K562 (cell line): ENCODE measurements at regions not wholly inside any gene's neighbourhood (a gene's known extent, or its start where the extent isn't known, plus 50 kb on each side); places are given as distances from the start of the nearest gene placed in this dataset.

Experiments used
- ATAC-seq: fragments of 200-7000 bp; cut with Tn5 transposase; 3 replicates; pipeline ENCODE4 v1.9.1; 2020; ENCODE audit warnings: moderate library complexity
- BruUV-seq: library from RNA; stranded (reverse); fragments of 400-500 nt; replicated peaks from 2 replicates; lab custom pipeline; 2021; lab: Mats Ljungman, UMichigan
- CTCF ChIA-PET: fragments of 300-600 bp; formaldehyde crosslinking; extraction: SDS; loops from one replicate; lab custom pipeline; 2021; ENCODE audit warnings: low intra/inter-chr PET ratio; lab: Yijun Ruan, JAX
- POLR2A ChIA-PET: fragments of 300-600, 350-650 bp; sonication (Branson Sonifier 250); formaldehyde crosslinking; extraction: SDS; loops from one replicate; lab custom pipeline; 2021; ENCODE audit warnings: antibody characterized with exemption, inconsistent platforms; lab: Yijun Ruan, JAX
- DNase-seq, 4 experiments: peaks; one replicate each; pipeline versions ENCODE4 v3.0.0 to v3.0.0-alpha.2; 2011 to 2018; ENCODE audit warnings: low spot score in 3 of 4, mixed read lengths in 3 of 4; ENCODE audit errors: extremely low read depth in 1 of 4
- FAIRE-seq: peaks from 2 replicates; lab custom pipeline; 2011; peaks lifted over from hg19 to GRCh38; lab: Jason Lieb, UNC
- H2AFZ ChIP-seq: 2 replicates; pipeline ENCODE4 v1.6.0; 2011; ENCODE audit warnings: low read depth, low read length, control low read depth, inconsistent platforms
- H3K27ac ChIP-seq: fragments of 200-600 bp; 3 replicates; pipeline ENCODE4 v1.8.0; 2011; ENCODE audit warnings: low read depth, mild to moderate bottlenecking, control low read depth, inconsistent platforms, low read length, moderate library complexity, mixed read lengths; ENCODE audit errors: extremely low read depth
- H3K27me3 ChIP-seq, 2 experiments: fragments of 300-600 bp in 1 of 2; 2 replicates in 1 of 2; 3 replicates in 1 of 2; pipeline versions ENCODE4 v1.6.0 to v1.8.0; 2011; ENCODE audit warnings: inconsistent platforms in 2 of 2, low read length in 2 of 2, mild to moderate bottlenecking in 1 of 2, mixed read lengths in 1 of 2, moderate library complexity in 1 of 2; ENCODE audit not compliant: control insufficient read depth in 2 of 2, insufficient read depth in 2 of 2
- H3K36me3 ChIP-seq: fragments of 300-600 bp; 3 replicates; pipeline ENCODE4 v1.8.0; 2011; ENCODE audit warnings: mild to moderate bottlenecking, low read length, inconsistent platforms; ENCODE audit not compliant: control insufficient read depth, insufficient read depth
- H3K4me1 ChIP-seq, 2 experiments: fragments of 200-600 bp in 1 of 2; replicated peaks in 1 of 2; 2 replicates in 1 of 2; 3 replicates in 1 of 2; pipeline versions ENCODE4 v1.5.1 to v1.8.0; 2011; ENCODE audit warnings: inconsistent platforms in 2 of 2, low read length in 2 of 2, mild to moderate bottlenecking in 1 of 2, mixed read lengths in 1 of 2, moderate library complexity in 1 of 2; ENCODE audit not compliant: control insufficient read depth in 2 of 2, insufficient read depth in 2 of 2
- H3K4me2 ChIP-seq: 2 replicates; pipeline ENCODE4 v1.6.1; 2011; ENCODE audit warnings: low read length, control low read depth, inconsistent platforms, mixed read lengths; ENCODE audit not compliant: insufficient read depth
- H3K4me3 ChIP-seq: fragments of 200-600 bp; sonication (generic), shearing (Covaris generic); 2 replicates; pipeline ENCODE4 v1.5.1; 2016; ENCODE audit warnings: control low read depth, inconsistent platforms
- H3K79me2 ChIP-seq: fragments of 200-600 bp; 3 replicates; pipeline ENCODE4 v1.8.0; 2011; ENCODE audit warnings: low read length, inconsistent platforms; ENCODE audit not compliant: control insufficient read depth, insufficient read depth
- H3K9ac ChIP-seq, 2 experiments: 2 replicates each; pipeline versions ENCODE4 v1.6.0 to v1.6.1; 2011; ENCODE audit warnings: low read depth in 2 of 2, low read length in 2 of 2, control low read depth in 1 of 2, inconsistent platforms in 1 of 2, mild to moderate bottlenecking in 1 of 2, mixed read lengths in 1 of 2; ENCODE audit not compliant: insufficient read depth in 1 of 2
- H3K9me1 ChIP-seq: one replicate; pipeline ENCODE4 v1.6.0; 2011; ENCODE audit warnings: inconsistent platforms, mild to moderate bottlenecking, low read length, moderate library complexity; ENCODE audit not compliant: control insufficient read depth, insufficient read depth
- H3K9me3 ChIP-seq: replicated peaks from 2 replicates; pipeline ENCODE4 v1.5.1; 2011; ENCODE audit warnings: low read depth, low read length, inconsistent platforms; ENCODE audit not compliant: control insufficient read depth, insufficient read depth
- H4K20me1 ChIP-seq: replicated peaks from 2 replicates; pipeline ENCODE4 v1.6.1; 2011; ENCODE audit warnings: low read length, inconsistent platforms, mixed read lengths; ENCODE audit not compliant: control insufficient read depth, insufficient read depth
- KDM4B ChIP-seq, 2 experiments: fragments of 450-650 bp in 1 of 2; sonication (generic) in 1 of 2; IDR thresholded peaks; 2 replicates each; pipeline ENCODE4 v1.6.1; 2016 to 2017; ENCODE audit warnings: borderline replicate concordance in 2 of 2, antibody characterized with exemption in 1 of 2, low read depth in 1 of 2, mild to moderate bottlenecking in 1 of 2
- KLF1 ChIP-seq: fragments of 450-650 bp; IDR thresholded peaks from 2 replicates; pipeline ENCODE4 v1.6.1; 2016; ENCODE audit warnings: missing genetic modification characterization, missing compliant biosample characterization
- RBFOX2 ChIP-seq: fragments of 200-400 bp; formaldehyde crosslinking; IDR thresholded peaks from 2 replicates; pipeline ENCODE4 v1.6.1; 2017; ENCODE audit warnings: low read depth, mild to moderate bottlenecking, low read length, moderate library complexity
- SIN3B ChIP-seq: fragments of 450-650 bp; IDR thresholded peaks from 2 replicates; pipeline ENCODE4 v1.6.1; 2017; ENCODE audit warnings: low read depth, mild to moderate bottlenecking, moderate library complexity
- SREBF1 ChIP-seq: fragments of 150-350 bp; IDR thresholded peaks from 2 replicates; pipeline ENCODE4 v1.6.1; 2014; ENCODE audit warnings: antibody characterized with exemption, low read depth, low read length, borderline replicate concordance
- WGBS: fragments of 100-300 bp; shearing (Covaris generic); methylation state at CpG from one replicate; pipeline ENCODE4 v1.1.6; 2016; ENCODE audit warnings: low coverage, mixed read lengths; ENCODE audit not compliant: insufficient coverage; ENCODE audit errors: missing lambda C conversion rate; 5-methylcytosine and 5-hydroxymethylcytosine counted together
- in situ Hi-C: fragments of 300-500 bp; cut with MboI; formaldehyde crosslinking; loops from 4 replicates; pipeline ENCODE4 v1.15.0; 2018; ENCODE audit warnings: inconsistent platforms, mixed read lengths
- intact Hi-C: fragments of 100-400 bp; cut with micrococcal nuclease; formaldehyde crosslinking; loops from 2 replicates; pipeline ENCODE4 v1.14.2; 2022
- TF ChIP-seq, protein P1 (sequence below): sonication (generic); formaldehyde crosslinking; IDR thresholded peaks from 2 replicates; pipeline ENCODE4 v1.8.1; 2023; ENCODE audit warnings: mild to moderate bottlenecking, missing genetic modification reagents
- TF ChIP-seq, protein P2 (sequence below): fragments of 250-450 bp; sonication (Bioruptor Pico); IDR thresholded peaks from 2 replicates; pipeline ENCODE4 v1.4.0; 2020; ENCODE audit warnings: mild to moderate bottlenecking, moderate library complexity, borderline replicate concordance
- TF ChIP-seq, protein P3 (sequence below): sonication (generic); formaldehyde crosslinking; IDR thresholded peaks from 2 replicates; pipeline ENCODE4 v1.4.0; 2020; ENCODE audit warnings: mild to moderate bottlenecking, missing genetic modification reagents
- TF ChIP-seq, protein P4 (sequence below): fragments of 450-650 bp; conservative IDR thresholded peaks from 2 replicates; pipeline ENCODE4 v1.6.1; 2016; ENCODE audit warnings: missing genetic modification characterization, low read depth, mild to moderate bottlenecking, missing compliant biosample characterization, moderate library complexity
- TF ChIP-seq, protein P5 (sequence below): fragments of 450-650 bp; IDR thresholded peaks from 2 replicates; pipeline ENCODE4 v1.6.1; 2014; ENCODE audit warnings: low read depth, mild to moderate bottlenecking, moderate library complexity, borderline replicate concordance

DNA sequence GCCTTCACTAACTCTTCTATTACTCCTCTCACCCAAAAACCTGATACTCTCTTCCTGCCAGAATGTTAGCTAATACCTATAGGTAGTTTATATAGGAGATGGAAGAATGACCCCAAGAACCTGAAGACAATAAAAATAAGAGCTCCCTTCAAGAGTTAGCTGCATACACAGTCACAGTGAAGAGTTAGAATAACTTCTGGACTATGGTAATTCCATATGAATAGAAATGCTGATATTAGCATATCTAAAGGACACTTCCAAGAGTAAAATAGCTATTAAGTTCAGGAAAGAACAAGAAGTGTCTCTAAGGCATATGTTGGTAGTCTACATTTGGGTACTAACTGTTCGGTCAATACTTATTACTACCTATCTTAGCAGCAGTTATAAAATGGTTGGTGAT, 134.2 kb downstream of the VGLL3 start:
- BruUV-seq, result no TSS peak
- H3K9ac ChIP-seq, result no peak overlapping the region
- H3K36me3 ChIP-seq, result no peaks in the 10 kb centered on the region
- no peak overlapping the region for H3K4me2 ChIP-seq
- H3K4me1 ChIP-seq, result no peaks in the 10 kb centered on the region
- CTCF ChIA-PET, result no interaction called here
- no peaks in the 10 kb centered on the region for H3K27me3 ChIP-seq
- H3K79me2 ChIP-seq, result no peaks in the 10 kb centered on the region
- intact Hi-C loops (no loop called here), in situ Hi-C loops (no loop called here)
- POLR2A ChIA-PET, result no interaction called here
- H2AFZ ChIP-seq, result no peak overlapping the region
- H3K4me3 ChIP-seq, result no peak overlapping the region
- no peaks in the 10 kb centered on the region for H3K9me1 ChIP-seq
- H3K9me3 ChIP-seq, result no peaks in the 10 kb centered on the region
- H4K20me1 ChIP-seq, result no peaks in the 10 kb centered on the region
- DNase-seq (no peak), ATAC-seq (no peak), FAIRE-seq (no peak)
- H3K27ac ChIP-seq, result no peak overlapping the region
- 0% methylated on average over 1 of the region's 1 CpG for WGBS
- TF ChIP-seq RBFOX2 (no peak), SIN3B (no peak), SREBF1 (no peak), KLF1 (no peak), KDM4B (IDR thresholded peaks at IDR 0.05; ENCODE audit: borderline replicate concordance in 2 of 2, low read depth in 1 of 2) (no peak)
- TF ChIP-seq, protein P1, sequence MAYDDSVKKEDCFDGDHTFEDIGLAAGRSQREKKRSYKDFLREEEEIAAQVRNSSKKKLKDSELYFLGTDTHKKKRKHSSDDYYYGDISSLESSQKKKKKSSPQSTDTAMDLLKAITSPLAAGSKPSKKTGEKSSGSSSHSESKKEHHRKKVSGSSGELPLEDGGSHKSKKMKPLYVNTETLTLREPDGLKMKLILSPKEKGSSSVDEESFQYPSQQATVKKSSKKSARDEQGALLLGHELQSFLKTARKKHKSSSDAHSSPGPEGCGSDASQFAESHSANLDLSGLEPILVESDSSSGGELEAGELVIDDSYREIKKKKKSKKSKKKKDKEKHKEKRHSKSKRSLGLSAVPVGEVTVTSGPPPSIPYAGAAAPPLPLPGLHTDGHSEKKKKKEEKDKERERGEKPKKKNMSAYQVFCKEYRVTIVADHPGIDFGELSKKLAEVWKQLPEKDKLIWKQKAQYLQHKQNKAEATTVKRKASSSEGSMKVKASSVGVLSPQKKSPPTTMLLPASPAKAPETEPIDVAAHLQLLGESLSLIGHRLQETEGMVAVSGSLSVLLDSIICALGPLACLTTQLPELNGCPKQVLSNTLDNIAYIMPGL (CRISPR knock-in tag), result no peak
- TF ChIP-seq, protein P2, sequence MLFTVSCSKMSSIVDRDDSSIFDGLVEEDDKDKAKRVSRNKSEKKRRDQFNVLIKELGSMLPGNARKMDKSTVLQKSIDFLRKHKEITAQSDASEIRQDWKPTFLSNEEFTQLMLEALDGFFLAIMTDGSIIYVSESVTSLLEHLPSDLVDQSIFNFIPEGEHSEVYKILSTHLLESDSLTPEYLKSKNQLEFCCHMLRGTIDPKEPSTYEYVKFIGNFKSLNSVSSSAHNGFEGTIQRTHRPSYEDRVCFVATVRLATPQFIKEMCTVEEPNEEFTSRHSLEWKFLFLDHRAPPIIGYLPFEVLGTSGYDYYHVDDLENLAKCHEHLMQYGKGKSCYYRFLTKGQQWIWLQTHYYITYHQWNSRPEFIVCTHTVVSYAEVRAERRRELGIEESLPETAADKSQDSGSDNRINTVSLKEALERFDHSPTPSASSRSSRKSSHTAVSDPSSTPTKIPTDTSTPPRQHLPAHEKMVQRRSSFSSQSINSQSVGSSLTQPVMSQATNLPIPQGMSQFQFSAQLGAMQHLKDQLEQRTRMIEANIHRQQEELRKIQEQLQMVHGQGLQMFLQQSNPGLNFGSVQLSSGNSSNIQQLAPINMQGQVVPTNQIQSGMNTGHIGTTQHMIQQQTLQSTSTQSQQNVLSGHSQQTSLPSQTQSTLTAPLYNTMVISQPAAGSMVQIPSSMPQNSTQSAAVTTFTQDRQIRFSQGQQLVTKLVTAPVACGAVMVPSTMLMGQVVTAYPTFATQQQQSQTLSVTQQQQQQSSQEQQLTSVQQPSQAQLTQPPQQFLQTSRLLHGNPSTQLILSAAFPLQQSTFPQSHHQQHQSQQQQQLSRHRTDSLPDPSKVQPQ (CRISPR knock-in tag), result no peak
- TF ChIP-seq, protein P3, sequence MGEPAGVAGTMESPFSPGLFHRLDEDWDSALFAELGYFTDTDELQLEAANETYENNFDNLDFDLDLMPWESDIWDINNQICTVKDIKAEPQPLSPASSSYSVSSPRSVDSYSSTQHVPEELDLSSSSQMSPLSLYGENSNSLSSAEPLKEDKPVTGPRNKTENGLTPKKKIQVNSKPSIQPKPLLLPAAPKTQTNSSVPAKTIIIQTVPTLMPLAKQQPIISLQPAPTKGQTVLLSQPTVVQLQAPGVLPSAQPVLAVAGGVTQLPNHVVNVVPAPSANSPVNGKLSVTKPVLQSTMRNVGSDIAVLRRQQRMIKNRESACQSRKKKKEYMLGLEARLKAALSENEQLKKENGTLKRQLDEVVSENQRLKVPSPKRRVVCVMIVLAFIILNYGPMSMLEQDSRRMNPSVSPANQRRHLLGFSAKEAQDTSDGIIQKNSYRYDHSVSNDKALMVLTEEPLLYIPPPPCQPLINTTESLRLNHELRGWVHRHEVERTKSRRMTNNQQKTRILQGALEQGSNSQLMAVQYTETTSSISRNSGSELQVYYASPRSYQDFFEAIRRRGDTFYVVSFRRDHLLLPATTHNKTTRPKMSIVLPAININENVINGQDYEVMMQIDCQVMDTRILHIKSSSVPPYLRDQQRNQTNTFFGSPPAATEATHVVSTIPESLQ (CRISPR knock-in tag), result no peak
- TF ChIP-seq, protein P4, sequence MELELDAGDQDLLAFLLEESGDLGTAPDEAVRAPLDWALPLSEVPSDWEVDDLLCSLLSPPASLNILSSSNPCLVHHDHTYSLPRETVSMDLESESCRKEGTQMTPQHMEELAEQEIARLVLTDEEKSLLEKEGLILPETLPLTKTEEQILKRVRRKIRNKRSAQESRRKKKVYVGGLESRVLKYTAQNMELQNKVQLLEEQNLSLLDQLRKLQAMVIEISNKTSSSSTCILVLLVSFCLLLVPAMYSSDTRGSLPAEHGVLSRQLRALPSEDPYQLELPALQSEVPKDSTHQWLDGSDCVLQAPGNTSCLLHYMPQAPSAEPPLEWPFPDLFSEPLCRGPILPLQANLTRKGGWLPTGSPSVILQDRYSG (tag), result no peak
- TF ChIP-seq, protein P5, sequence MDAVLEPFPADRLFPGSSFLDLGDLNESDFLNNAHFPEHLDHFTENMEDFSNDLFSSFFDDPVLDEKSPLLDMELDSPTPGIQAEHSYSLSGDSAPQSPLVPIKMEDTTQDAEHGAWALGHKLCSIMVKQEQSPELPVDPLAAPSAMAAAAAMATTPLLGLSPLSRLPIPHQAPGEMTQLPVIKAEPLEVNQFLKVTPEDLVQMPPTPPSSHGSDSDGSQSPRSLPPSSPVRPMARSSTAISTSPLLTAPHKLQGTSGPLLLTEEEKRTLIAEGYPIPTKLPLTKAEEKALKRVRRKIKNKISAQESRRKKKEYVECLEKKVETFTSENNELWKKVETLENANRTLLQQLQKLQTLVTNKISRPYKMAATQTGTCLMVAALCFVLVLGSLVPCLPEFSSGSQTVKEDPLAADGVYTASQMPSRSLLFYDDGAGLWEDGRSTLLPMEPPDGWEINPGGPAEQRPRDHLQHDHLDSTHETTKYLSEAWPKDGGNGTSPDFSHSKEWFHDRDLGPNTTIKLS, result no peak
